Neural progenitor cell (in vitro differentiated cells): ENCODE measurements at regions not wholly inside any gene's neighbourhood (a gene's known extent, or its start where the extent isn't known, plus 50 kb on each side); places are given as distances from the start of the nearest gene placed in this dataset.

Source experiments
- CTCF ChIP-seq: fragments of 200-600 bp; sonication (generic); IDR thresholded peaks from 2 replicates; pipeline ENCODE4 v1.5.1; 2017; ENCODE audit warnings: antibody characterized with exemption, mild to moderate bottlenecking
- EZH2phosphoT487 ChIP-seq: fragments of 200-600 bp; sonication (generic); IDR thresholded peaks from 2 replicates; pipeline ENCODE4 v1.6.1; 2017; ENCODE audit warnings: antibody characterized with exemption

- no peak for TF ChIP-seq CTCF
- no peak for TF ChIP-seq EZH2phosphoT487
Measured at GRCh38 chr4:110292994-110293744, 94.8 kb upstream of the ELOVL6 start.
